ENCODE measurements at regions not wholly inside any gene's neighbourhood (a gene's known extent, or its start where the extent isn't known, plus 50 kb on each side); places are given as distances from the start of the nearest gene placed in this dataset.

GRCh38 chr3:102079809-102080197 lies 230.5 kb downstream of the NFKBIZ start:
- in situ Hi-C loops (cut with MboI; ENCODE audit: low sequenced_read_pairs) = no loop called here

GRCh38 chr3:102081572-102082289 lies 232.4 kb downstream of the NFKBIZ start:
- DNase-seq (ENCODE audit: low spot score in 2 of 2) = no peak
- Histone ChIP-seq H3K27me3 (ENCODE audit: low read depth) (no peaks in the 10 kb centered on the region), H3K36me3 (replicated peaks) (no peaks in the 10 kb centered on the region), H3K4me3 (no peak overlapping the region), H3K9me3 (no peaks in the 10 kb centered on the region), H3K4me1 (no peaks in the 10 kb centered on the region)
- in situ Hi-C loops (cut with MboI; ENCODE audit: low sequenced_read_pairs) = no loop called here

More at GRCh38 chr3:102079809-102080197, 230.5 kb downstream of the NFKBIZ start:
- Histone ChIP-seq H3K9me3 (no peaks in the 10 kb centered on the region), H3K4me3 (no peak overlapping the region), H3K36me3 (replicated peaks) (no peaks in the 10 kb centered on the region), H3K27me3 (ENCODE audit: low read depth) (no peaks in the 10 kb centered on the region), H3K4me1 (no peaks in the 10 kb centered on the region)
- no peak for DNase-seq (ENCODE audit: low spot score in 2 of 2)

- Histone ChIP-seq H3K9me3 (no peaks in the 10 kb centered on the region), H3K27me3 (ENCODE audit: low read depth) (no peaks in the 10 kb centered on the region), H3K4me1 (no peaks in the 10 kb centered on the region), H3K36me3 (replicated peaks) (no peaks in the 10 kb centered on the region), H3K4me3 (no peak overlapping the region)
- DNase-seq (ENCODE audit: low spot score in 2 of 2) = no peak
- in situ Hi-C loops (cut with MboI; ENCODE audit: low sequenced_read_pairs) = no loop called here
These were observed 234.2 kb downstream of the NFKBIZ start for GRCh38 chr3:102083473-102083872.

GRCh38 chr3:102084006-102084405 lies 234.7 kb downstream of the NFKBIZ start:
- in situ Hi-C loops (cut with MboI; ENCODE audit: low sequenced_read_pairs) = no loop called here
- no peak overlapping the region for H3K4me3 ChIP-seq
- no peaks in the 10 kb centered on the region for H3K27me3 ChIP-seq (ENCODE audit: low read depth)
- H3K36me3 ChIP-seq (replicated peaks) = no peaks in the 10 kb centered on the region
- no peak for DNase-seq (ENCODE audit: low spot score in 2 of 2)
- H3K9me3 ChIP-seq = no peaks in the 10 kb centered on the region
- no peaks in the 10 kb centered on the region for H3K4me1 ChIP-seq

GRCh38 chr3:102084704-102085103 lies 235.4 kb downstream of the NFKBIZ start:
- Histone ChIP-seq H3K4me1 (no peaks in the 10 kb centered on the region), H3K9me3 (no peaks in the 10 kb centered on the region), H3K36me3 (replicated peaks) (no peaks in the 10 kb centered on the region), H3K4me3 (no peak overlapping the region), H3K27me3 (ENCODE audit: low read depth) (no peaks in the 10 kb centered on the region; the same call in 1 of the 2 replicates)
- no peak for DNase-seq (ENCODE audit: low spot score in 2 of 2)
- in situ Hi-C loops (cut with MboI; ENCODE audit: low sequenced_read_pairs) = no loop called here

- Histone ChIP-seq H3K9me3 (no peaks in the 10 kb centered on the region), H3K4me1 (no peaks in the 10 kb centered on the region), H3K4me3 (no peak overlapping the region), H3K27me3 (ENCODE audit: low read depth) (no peaks in the 10 kb centered on the region; the same call in 1 of the 2 replicates), H3K36me3 (replicated peaks) (no peaks in the 10 kb centered on the region)
- in situ Hi-C loops (cut with MboI; ENCODE audit: low sequenced_read_pairs) = no loop called here
- DNase-seq (ENCODE audit: low spot score in 2 of 2) = no peak
These were observed 236.3 kb downstream of the NFKBIZ start for GRCh38 chr3:102085431-102086176.

- H3K4me1 ChIP-seq = no peaks in the 10 kb centered on the region
- no peak overlapping the region for H3K4me3 ChIP-seq
- no peaks in the 10 kb centered on the region; the same call in 1 of the 2 replicates for H3K27me3 ChIP-seq (ENCODE audit: low read depth)
- H3K9me3 ChIP-seq = no peaks in the 10 kb centered on the region
- H3K36me3 ChIP-seq (replicated peaks) = no peaks in the 10 kb centered on the region
- in situ Hi-C loops (cut with MboI; ENCODE audit: low sequenced_read_pairs) = no loop called here
- no peak for DNase-seq (ENCODE audit: low spot score in 2 of 2)
These were observed 237.9 kb downstream of the NFKBIZ start for GRCh38 chr3:102087236-102087635.

- in situ Hi-C loops (cut with MboI; ENCODE audit: low sequenced_read_pairs) = no loop called here
- no peak for DNase-seq (ENCODE audit: low spot score in 2 of 2)
These were observed 239.9 kb downstream of the NFKBIZ start for GRCh38 chr3:102089239-102089638.

GRCh38 chr3:102089904-102090720 lies 240.8 kb downstream of the NFKBIZ start:
- H3K36me3 ChIP-seq (replicated peaks) = no peaks in the 10 kb centered on the region
- DNase-seq (ENCODE audit: low spot score in 2 of 2) = no peak
- no peaks in the 10 kb centered on the region; the same call in 1 of the 2 replicates for H3K27me3 ChIP-seq (ENCODE audit: low read depth)
- H3K4me3 ChIP-seq = no peak overlapping the region
- in situ Hi-C loops (cut with MboI; ENCODE audit: low sequenced_read_pairs) = no loop called here
- H3K9me3 ChIP-seq = no peaks in the 10 kb centered on the region
- no peaks in the 10 kb centered on the region for H3K4me1 ChIP-seq

More at GRCh38 chr3:102089239-102089638, 239.9 kb downstream of the NFKBIZ start:
- H3K4me3 ChIP-seq = no peak overlapping the region
- H3K4me1 ChIP-seq = no peaks in the 10 kb centered on the region
- no peaks in the 10 kb centered on the region for H3K36me3 ChIP-seq (replicated peaks)
- H3K9me3 ChIP-seq = no peaks in the 10 kb centered on the region
- no peaks in the 10 kb centered on the region; the same call in 1 of the 2 replicates for H3K27me3 ChIP-seq (ENCODE audit: low read depth)

GRCh38 chr3:102090721-102091045 lies 241.4 kb downstream of the NFKBIZ start:
- in situ Hi-C loops (cut with MboI; ENCODE audit: low sequenced_read_pairs) = no loop called here
- no peak for DNase-seq (ENCODE audit: low spot score in 2 of 2)
- H3K36me3 ChIP-seq (replicated peaks) = no peaks in the 10 kb centered on the region
- no peak overlapping the region for H3K4me3 ChIP-seq
- H3K27me3 ChIP-seq (ENCODE audit: low read depth) = no peaks in the 10 kb centered on the region; the same call in 1 of the 2 replicates
- no peaks in the 10 kb centered on the region for H3K4me1 ChIP-seq
- H3K9me3 ChIP-seq = no peaks in the 10 kb centered on the region

- in situ Hi-C loops (cut with MboI; ENCODE audit: low sequenced_read_pairs) = no loop called here
- no peaks in the 10 kb centered on the region; the same call in 1 of the 2 replicates for H3K27me3 ChIP-seq (ENCODE audit: low read depth)
- H3K36me3 ChIP-seq (replicated peaks) = no peaks in the 10 kb centered on the region
- no peak overlapping the region for H3K4me3 ChIP-seq
- H3K9me3 ChIP-seq = no peaks in the 10 kb centered on the region
- no peaks in the 10 kb centered on the region for H3K4me1 ChIP-seq
- DNase-seq (ENCODE audit: low spot score in 2 of 2) = no peak
These were observed 242.0 kb downstream of the NFKBIZ start for GRCh38 chr3:102091358-102091757.

GRCh38 chr3:102092617-102093466 lies 243.5 kb downstream of the NFKBIZ start:
- Histone ChIP-seq H3K27me3 (ENCODE audit: low read depth) (no peaks in the 10 kb centered on the region; the same call in 1 of the 2 replicates), H3K4me3 (no peak overlapping the region), H3K9me3 (no peaks in the 10 kb centered on the region), H3K36me3 (replicated peaks) (no peaks in the 10 kb centered on the region), H3K4me1 (no peaks in the 10 kb centered on the region)
- no peak for DNase-seq (ENCODE audit: low spot score in 2 of 2)
- in situ Hi-C loops (cut with MboI; ENCODE audit: low sequenced_read_pairs) = no loop called here

GRCh38 chr3:102094506-102094905 lies 245.2 kb downstream of the NFKBIZ start:
- in situ Hi-C loops (cut with MboI; ENCODE audit: low sequenced_read_pairs) = no loop called here

More at GRCh38 chr3:102094506-102094905, 245.2 kb downstream of the NFKBIZ start:
- Histone ChIP-seq H3K4me1 (no peaks in the 10 kb centered on the region), H3K9me3 (no peaks in the 10 kb centered on the region), H3K27me3 (ENCODE audit: low read depth) (no peaks in the 10 kb centered on the region; the same call in 1 of the 2 replicates), H3K36me3 (replicated peaks) (no peaks in the 10 kb centered on the region), H3K4me3 (no peak overlapping the region)
- DNase-seq (ENCODE audit: low spot score in 2 of 2) = no peak
